HG03575 (cell line): ENCODE measurements at regions not wholly inside any gene's neighbourhood (a gene's known extent, or its start where the extent isn't known, plus 50 kb on each side); places are given as distances from the start of the nearest gene placed in this dataset.
"Not testable (repeated sequence)": the region's sequence is repeated elsewhere in the genome, so short reads cannot be mapped to it uniquely, and the experiment has no call there.

Source experiments
- ATAC-seq: cut with Tn5 transposase; IDR thresholded peaks from one replicate; pipeline ENCODE4 v1.9.1; 2021; ENCODE audit not compliant: unreplicated experiment, insufficient number of reproducible peaks, low FRiP score; ENCODE audit errors: extremely low read depth

- ATAC-seq = no peak
These were observed 854.5 kb downstream of the SLC6A15 start for GRCh38 chr12:84058136-84058535.

- ATAC-seq = no peak
These were observed 857.8 kb downstream of the SLC6A15 start for GRCh38 chr12:84054811-84055210.

GRCh38 chr12:84047881-84048280 is 864.7 kb downstream of the SLC6A15 start:
- ATAC-seq = no peak

- ATAC-seq = no peak
These were observed 865.7 kb downstream of the SLC6A15 start for GRCh38 chr12:84046859-84047258.

- no peak for ATAC-seq
These were observed 869.2 kb downstream of the SLC6A15 start for GRCh38 chr12:84043355-84043754.

GRCh38 chr12:84038242-84038641 is 874.4 kb downstream of the SLC6A15 start:
- no peak for ATAC-seq

- ATAC-seq = no peak
These were observed 875.7 kb downstream of the SLC6A15 start for GRCh38 chr12:84036912-84037311.

- ATAC-seq = no peak
These were observed 876.8 kb downstream of the SLC6A15 start for GRCh38 chr12:84035766-84036165.

GRCh38 chr12:84034871-84035270 is 877.7 kb downstream of the SLC6A15 start:
- no peak for ATAC-seq

- no peak for ATAC-seq
These were observed 879.4 kb downstream of the SLC6A15 start for GRCh38 chr12:84033162-84033561.

- ATAC-seq = not testable (repeated sequence)
These were observed 893.9 kb downstream of the SLC6A15 start for GRCh38 chr12:84018556-84019179.

- ATAC-seq = no peak
These were observed 895.6 kb downstream of the SLC6A15 start for GRCh38 chr12:84016956-84017355.

- ATAC-seq = no peak
These were observed 915.2 kb downstream of the SLC6A15 start for GRCh38 chr12:83997423-83997822.

GRCh38 chr12:83996671-83997070 is 915.9 kb downstream of the SLC6A15 start:
- no peak for ATAC-seq

GRCh38 chr12:83985084-83985483 is 927.5 kb downstream of the SLC6A15 start:
- no peak for ATAC-seq

GRCh38 chr12:83980398-83980797 is 932.2 kb downstream of the SLC6A15 start:
- ATAC-seq = no peak

GRCh38 chr12:83979785-83980184 is 932.8 kb downstream of the SLC6A15 start:
- ATAC-seq = no peak

GRCh38 chr12:83971781-83972180 is 940.8 kb downstream of the SLC6A15 start:
- ATAC-seq = no peak

GRCh38 chr12:83960767-83961166 is 951.8 kb downstream of the SLC6A15 start:
- no peak for ATAC-seq

- peak; percentile 46 for ATAC-seq
These were observed 953.6 kb downstream of the SLC6A15 start for GRCh38 chr12:83958997-83959396.

GRCh38 chr12:83954956-83955601 is 957.5 kb downstream of the SLC6A15 start:
- ATAC-seq = no peak
